ENCODE measurements at regions not wholly inside any gene's neighbourhood (a gene's known extent, or its start where the extent isn't known, plus 50 kb on each side); places are given as distances from the start of the nearest gene placed in this dataset.

GRCh38 chr21:33997436-33997835 lies 75.9 kb upstream of the MRPS6 start:
- Histone ChIP-seq H3K79me2 (ENCODE audit: control insufficient read depth, insufficient read depth, low read length) (no peaks in the 10 kb centered on the region), H3K4me1 (ENCODE audit: control insufficient read depth, insufficient read depth, low read length) (no peaks in the 10 kb centered on the region), H3K9ac (ENCODE audit: control insufficient read depth, insufficient read depth, low read length) (no peak overlapping the region), H4K20me1 (ENCODE audit: control insufficient read depth, insufficient read depth) (no peaks in the 10 kb centered on the region), H3K4me2 (ENCODE audit: control insufficient read depth, insufficient read depth) (no peak overlapping the region), H3K27me3 (replicated peaks in 1 of 2; ENCODE audit: control insufficient read depth in 2 of 2, insufficient read depth in 2 of 2, low read length in 1 of 2) (no peaks in the 10 kb centered on the region), H3K4me3 (no peak overlapping the region), H3K9me3 (replicated peaks; ENCODE audit: control insufficient read depth, insufficient read depth, low read length) (peaks cover 7% of the 10 kb centered on the region; the same call in 2 of the 3 replicates), H3K36me3 (ENCODE audit: control insufficient read depth in 2 of 2, insufficient read depth in 2 of 2, low read length in 1 of 2) (no peaks in the 10 kb centered on the region), H3K27ac (ENCODE audit: control insufficient read depth, insufficient read depth) (no peak overlapping the region), H2AFZ (ENCODE audit: control insufficient read depth, low read depth, low read length) (no peak overlapping the region)
- DNase-seq (ENCODE audit: low read depth, low spot score), result no peak
- intact Hi-C loops (cut with micrococcal nuclease; ENCODE audit: unreplicated experiment) (no loop called here), in situ Hi-C loops (cut with MboI) (no loop called here)
- ATAC-seq, result no peak
- ChIA-PET RAD21 (ENCODE audit: unreplicated experiment) (interaction anchor here (1.6 kb wide), 1 partner anchor 23 kb away, joined by 3 read pairs; no protein-coding TSS in a partner anchor), POLR2A (interaction anchor here (1.1 kb wide), 1 partner anchor 15 kb away, joined by 5 read pairs; no protein-coding TSS in a partner anchor), SMC1A (ENCODE audit: uncharacterized antibody, unreplicated experiment) (interaction anchor here (3.2 kb wide), 1 partner anchor 20 kb away, joined by 8 read pairs; no protein-coding TSS in a partner anchor), CTCF (no interaction called here)
- no TSS peak for BruUV-seq (replicated peaks)
- no peak for FAIRE-seq
- TF ChIP-seq ZSCAN29 (IDR thresholded peaks at IDR 0.05) (no peak), KDM1A (IDR thresholded peaks at IDR 0.05; ENCODE audit: borderline replicate concordance) (no peak), CTCF (IDR thresholded peaks at IDR 0.05 in 2 of 3, conservative IDR thresholded peaks at IDR 0.05 in 1 of 3; ENCODE audit: control insufficient read depth in 2 of 3, extremely low read depth in 1 of 3, insufficient read depth in 1 of 3, low read depth in 3 of 3, low read length in 3 of 3) (no peak), MAX (IDR thresholded peaks at IDR 0.05; ENCODE audit: low read depth, low read length) (no peak), NFIC (IDR thresholded peaks at IDR 0.05; ENCODE audit: low read depth, low read length) (no peak), RELB (IDR thresholded peaks at IDR 0.05; ENCODE audit: low read depth) (no peak), BCL3 (IDR thresholded peaks at IDR 0.05; ENCODE audit: borderline replicate concordance, insufficient read depth, low read depth, low read length, poor library complexity, severe bottlenecking) (no peak), CHD2 (IDR thresholded peaks at IDR 0.05; ENCODE audit: borderline replicate concordance, low read depth, low read length) (no peak), EED (IDR thresholded peaks at IDR 0.05; ENCODE audit: low read depth) (no peak), ZBTB4 (CRISPR knock-in tag; IDR thresholded peaks at IDR 0.05) (no peak), ZNF592 (IDR thresholded peaks at IDR 0.05) (no peak)

Data from GM12878 (cell line).